ENCODE measurements at regions not wholly inside any gene's neighbourhood (a gene's known extent, or its start where the extent isn't known, plus 50 kb on each side); places are given as distances from the start of the nearest gene placed in this dataset.
"Not testable (repeated sequence)": the region's sequence is repeated elsewhere in the genome, so short reads cannot be mapped to it uniquely, and the experiment has no call there.

- no peak overlapping the region for H3K27ac ChIP-seq (ENCODE audit: low read depth, low read length)
- CTCF ChIA-PET, result no interaction called here
- POLR2A ChIA-PET, result no interaction called here
- H3K9me3 ChIP-seq (ENCODE audit: control insufficient read depth, insufficient read depth, low read length), result peaks cover 2% of the 10 kb centered on the region; the same call in 1 of the 2 replicates
- H3K27me3 ChIP-seq (ENCODE audit: control insufficient read depth, insufficient read depth, low read length), result no peaks in the 10 kb centered on the region
- no peak for TF ChIP-seq CTCF (IDR thresholded peaks at IDR 0.05; ENCODE audit: low read depth, low read length)
- H3K4me3 ChIP-seq (ENCODE audit: low read depth, low read length), result no peak overlapping the region
- DNase-seq (ENCODE audit: low read depth, low spot score), result no peak
These were observed 537.2 kb upstream of the API5 start for GRCh38 chr11:42774567-42774966.

- ChIA-PET CTCF (no interaction called here), POLR2A (no interaction called here)
- no peak for TF ChIP-seq CTCF (IDR thresholded peaks at IDR 0.05; ENCODE audit: low read depth, low read length)
- peaks cover 6% of the 10 kb centered on the region for H3K9me3 ChIP-seq (ENCODE audit: control insufficient read depth, insufficient read depth, low read length)
- H3K27ac ChIP-seq (ENCODE audit: low read depth, low read length), result no peak overlapping the region
- H3K4me3 ChIP-seq (ENCODE audit: low read depth, low read length), result no peak overlapping the region
- no peak for DNase-seq (ENCODE audit: low read depth, low spot score)
- H3K27me3 ChIP-seq (ENCODE audit: control insufficient read depth, insufficient read depth, low read length), result no peaks in the 10 kb centered on the region
These were observed 534.0 kb upstream of the API5 start for GRCh38 chr11:42777776-42778175.

- CTCF ChIA-PET, result no interaction called here
These were observed 533.6 kb upstream of the API5 start for GRCh38 chr11:42778193-42778592.

GRCh38 chr11:42779555-42779954 is 532.2 kb upstream of the API5 start:
- no peaks in the 10 kb centered on the region for H3K27me3 ChIP-seq (ENCODE audit: control insufficient read depth, insufficient read depth, low read length)
- ChIA-PET CTCF (no interaction called here), POLR2A (no interaction called here)
- H3K9me3 ChIP-seq (ENCODE audit: control insufficient read depth, insufficient read depth, low read length), result peaks cover 7% of the 10 kb centered on the region
- TF ChIP-seq CTCF (IDR thresholded peaks at IDR 0.05; ENCODE audit: low read depth, low read length), result no peak
- no peak overlapping the region for H3K4me3 ChIP-seq (ENCODE audit: low read depth, low read length)
- no peak for DNase-seq (ENCODE audit: low read depth, low spot score)
- no peak overlapping the region for H3K27ac ChIP-seq (ENCODE audit: low read depth, low read length)

More at GRCh38 chr11:42778193-42778592, 533.6 kb upstream of the API5 start:
- POLR2A ChIA-PET, result no interaction called here
- no peak overlapping the region for H3K4me3 ChIP-seq (ENCODE audit: low read depth, low read length)
- no peak overlapping the region for H3K27ac ChIP-seq (ENCODE audit: low read depth, low read length)
- no peak for DNase-seq (ENCODE audit: low read depth, low spot score)
- H3K27me3 ChIP-seq (ENCODE audit: control insufficient read depth, insufficient read depth, low read length), result no peaks in the 10 kb centered on the region
- TF ChIP-seq CTCF (IDR thresholded peaks at IDR 0.05; ENCODE audit: low read depth, low read length), result no peak
- peaks cover 9% of the 10 kb centered on the region for H3K9me3 ChIP-seq (ENCODE audit: control insufficient read depth, insufficient read depth, low read length)

GRCh38 chr11:42786981-42787380 is 524.8 kb upstream of the API5 start:
- CTCF ChIA-PET, result no interaction called here
- POLR2A ChIA-PET, result no interaction called here
- no peak overlapping the region for H3K4me3 ChIP-seq (ENCODE audit: low read depth, low read length)
- H3K27me3 ChIP-seq (ENCODE audit: control insufficient read depth, insufficient read depth, low read length), result no peaks in the 10 kb centered on the region
- DNase-seq (ENCODE audit: low read depth, low spot score), result no peak
- peaks cover 19% of the 10 kb centered on the region for H3K9me3 ChIP-seq (ENCODE audit: control insufficient read depth, insufficient read depth, low read length)
- H3K27ac ChIP-seq (ENCODE audit: low read depth, low read length), result no peak overlapping the region
- no peak for TF ChIP-seq CTCF (IDR thresholded peaks at IDR 0.05; ENCODE audit: low read depth, low read length)

- DNase-seq (ENCODE audit: low read depth, low spot score); POLR2A ChIA-PET; H3K4me3 ChIP-seq (ENCODE audit: low read depth, low read length); H3K27me3 ChIP-seq (ENCODE audit: control insufficient read depth, insufficient read depth, low read length); H3K9me3 ChIP-seq (ENCODE audit: control insufficient read depth, insufficient read depth, low read length); CTCF ChIA-PET; H3K27ac ChIP-seq (ENCODE audit: low read depth, low read length): not testable (repeated sequence)
These were observed 516.3 kb upstream of the API5 start for GRCh38 chr11:42795483-42795882.
